ENCODE measurements at regions not wholly inside any gene's neighbourhood (a gene's known extent, or its start where the extent isn't known, plus 50 kb on each side); places are given as distances from the start of the nearest gene placed in this dataset.

DNA sequence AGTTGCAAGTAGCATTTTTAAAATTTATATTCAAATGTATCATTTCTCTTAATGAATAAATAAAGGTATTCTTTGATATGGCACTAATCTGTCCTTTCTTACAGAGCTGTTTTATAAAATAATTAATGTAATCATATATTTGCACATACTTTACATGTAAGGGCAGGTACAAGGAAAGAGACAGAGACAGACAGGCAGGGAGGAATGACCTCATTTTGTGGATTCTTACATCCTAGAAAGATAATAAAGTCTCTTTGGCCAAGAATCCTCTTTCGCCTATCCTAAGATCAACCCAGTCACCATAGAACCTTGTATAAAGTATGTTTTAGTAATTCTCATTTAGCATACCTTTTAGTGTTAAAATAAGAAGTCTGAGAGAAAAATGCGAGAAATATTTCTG lies 98.5 kb upstream of the CTSO start:
- no peak for DNase-seq
- H3K9me3 ChIP-seq = no peaks in the 10 kb centered on the region
- H3K27me3 ChIP-seq = no peaks in the 10 kb centered on the region
- H3K4me3 ChIP-seq = no peak overlapping the region
- H3K36me3 ChIP-seq = no peaks in the 10 kb centered on the region
- H3K4me1 ChIP-seq = no peaks in the 10 kb centered on the region
- TF ChIP-seq, protein P1, sequence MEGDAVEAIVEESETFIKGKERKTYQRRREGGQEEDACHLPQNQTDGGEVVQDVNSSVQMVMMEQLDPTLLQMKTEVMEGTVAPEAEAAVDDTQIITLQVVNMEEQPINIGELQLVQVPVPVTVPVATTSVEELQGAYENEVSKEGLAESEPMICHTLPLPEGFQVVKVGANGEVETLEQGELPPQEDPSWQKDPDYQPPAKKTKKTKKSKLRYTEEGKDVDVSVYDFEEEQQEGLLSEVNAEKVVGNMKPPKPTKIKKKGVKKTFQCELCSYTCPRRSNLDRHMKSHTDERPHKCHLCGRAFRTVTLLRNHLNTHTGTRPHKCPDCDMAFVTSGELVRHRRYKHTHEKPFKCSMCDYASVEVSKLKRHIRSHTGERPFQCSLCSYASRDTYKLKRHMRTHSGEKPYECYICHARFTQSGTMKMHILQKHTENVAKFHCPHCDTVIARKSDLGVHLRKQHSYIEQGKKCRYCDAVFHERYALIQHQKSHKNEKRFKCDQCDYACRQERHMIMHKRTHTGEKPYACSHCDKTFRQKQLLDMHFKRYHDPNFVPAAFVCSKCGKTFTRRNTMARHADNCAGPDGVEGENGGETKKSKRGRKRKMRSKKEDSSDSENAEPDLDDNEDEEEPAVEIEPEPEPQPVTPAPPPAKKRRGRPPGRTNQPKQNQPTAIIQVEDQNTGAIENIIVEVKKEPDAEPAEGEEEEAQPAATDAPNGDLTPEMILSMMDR (IDR thresholded peaks at IDR 0.05) = no peak
- 65 to 87% methylated on average over 2 of the region's 2 CpGs for WGBS, 2 donors
- FAIRE-seq = no peak
- intact Hi-C loops (cut with DNase I) = no loop called here
- no peak for ATAC-seq
- no peak overlapping the region for H3K27ac ChIP-seq

DNA sequence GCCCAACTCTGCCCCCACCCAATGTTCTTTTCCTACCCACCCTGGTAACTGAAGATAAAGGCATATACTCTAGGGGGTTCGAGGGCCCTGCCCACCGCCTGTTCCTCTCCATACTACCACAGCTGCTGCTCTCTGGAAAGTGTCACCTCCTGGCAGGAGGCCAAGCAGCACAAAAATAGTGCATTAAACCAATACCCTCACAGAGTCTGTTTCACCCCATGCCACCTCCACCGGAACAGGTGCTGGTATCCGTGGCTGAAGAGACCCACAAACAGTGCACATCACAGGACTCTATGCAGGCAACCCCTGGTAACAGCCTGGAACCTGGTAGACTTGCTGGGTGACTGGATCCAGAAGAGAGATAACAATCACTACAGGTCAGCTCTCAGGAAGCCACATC lies 85.1 kb upstream of the CTSO start:
- no peaks in the 10 kb centered on the region for H3K4me1 ChIP-seq
- H3K27me3 ChIP-seq = no peaks in the 10 kb centered on the region
- no peaks in the 10 kb centered on the region for H3K9me3 ChIP-seq
- H3K27ac ChIP-seq = no peak overlapping the region
- no peaks in the 10 kb centered on the region for H3K36me3 ChIP-seq
- intact Hi-C loops (cut with DNase I) = no loop called here
- H3K4me3 ChIP-seq = no peak overlapping the region
- DNase-seq (peak in 1 of 6 donors; percentile 24), FAIRE-seq (no peak), ATAC-seq (no peak)
- WGBS, 2 donors = 72 to 81% methylated on average over 4 of the region's 4 CpGs
- TF ChIP-seq, protein P1 (IDR thresholded peaks at IDR 0.05) = no peak

DNA sequence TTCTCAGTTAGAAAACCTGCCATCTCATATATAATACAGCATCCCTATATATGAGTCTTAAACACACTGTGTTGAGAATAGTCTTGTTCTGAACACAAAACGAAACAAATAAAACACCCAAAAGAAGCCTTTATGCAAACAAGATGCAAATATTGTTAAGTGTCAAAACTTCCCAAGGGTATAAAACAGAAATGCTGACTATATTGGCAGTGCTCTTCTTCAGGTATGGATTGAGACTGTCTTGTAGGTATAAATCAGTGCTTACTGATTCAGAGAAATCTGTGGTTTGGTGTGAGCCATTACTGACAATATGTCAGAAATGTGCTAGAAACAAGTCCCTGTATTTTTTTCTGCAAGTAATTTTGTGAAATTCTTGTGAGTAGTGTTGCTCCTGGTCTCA lies 82.8 kb upstream of the CTSO start:
- FAIRE-seq (no peak), DNase-seq (no peak), ATAC-seq (no peak)
- Histone ChIP-seq H3K4me1 (no peaks in the 10 kb centered on the region), H3K4me3 (no peak overlapping the region), H3K27me3 (no peaks in the 10 kb centered on the region), H3K36me3 (no peaks in the 10 kb centered on the region), H3K9me3 (no peaks in the 10 kb centered on the region), H3K27ac (no peak overlapping the region)
- WGBS, 2 donors = 60 to 68% methylated on average over 1 of the region's 1 CpG
- intact Hi-C loops (cut with DNase I) = no loop called here
- TF ChIP-seq, protein P1 (IDR thresholded peaks at IDR 0.05) = no peak

GRCh38 chr4:156029691-156030090 lies 76.0 kb upstream of the CTSO start:
- Histone ChIP-seq H3K27ac (no peak overlapping the region), H3K27me3 (no peaks in the 10 kb centered on the region), H3K4me1 (no peaks in the 10 kb centered on the region), H3K4me3 (no peak overlapping the region), H3K36me3 (no peaks in the 10 kb centered on the region), H3K9me3 (no peaks in the 10 kb centered on the region)
- 81 to 96% methylated on average over 1 of the region's 1 CpG for WGBS, 2 donors
- ATAC-seq (no peak), DNase-seq (no peak), FAIRE-seq (no peak)
- intact Hi-C loops (cut with DNase I) = no loop called here
- TF ChIP-seq, protein P1 (IDR thresholded peaks at IDR 0.05) = no peak

GRCh38 chr4:156021298-156021697 lies 67.6 kb upstream of the CTSO start:
- H3K4me3 ChIP-seq = no peak overlapping the region
- TF ChIP-seq, protein P1 (IDR thresholded peaks at IDR 0.05) = no peak

More at GRCh38 chr4:156021298-156021697, 67.6 kb upstream of the CTSO start:
- ATAC-seq (no peak), DNase-seq (no peak), FAIRE-seq (no peak)
- intact Hi-C loops (cut with DNase I) = no loop called here
- Histone ChIP-seq H3K9me3 (no peaks in the 10 kb centered on the region), H3K27me3 (no peaks in the 10 kb centered on the region), H3K27ac (no peak overlapping the region), H3K4me1 (no peaks in the 10 kb centered on the region), H3K36me3 (no peaks in the 10 kb centered on the region)
- WGBS, 2 donors = 67% methylated on average over 6 of the region's 6 CpGs
